ENCODE measurements at regions not wholly inside any gene's neighbourhood (a gene's known extent, or its start where the extent isn't known, plus 50 kb on each side); places are given as distances from the start of the nearest gene placed in this dataset.
"Not testable (repeated sequence)": the region's sequence is repeated elsewhere in the genome, so short reads cannot be mapped to it uniquely, and the experiment has no call there.

DNA sequence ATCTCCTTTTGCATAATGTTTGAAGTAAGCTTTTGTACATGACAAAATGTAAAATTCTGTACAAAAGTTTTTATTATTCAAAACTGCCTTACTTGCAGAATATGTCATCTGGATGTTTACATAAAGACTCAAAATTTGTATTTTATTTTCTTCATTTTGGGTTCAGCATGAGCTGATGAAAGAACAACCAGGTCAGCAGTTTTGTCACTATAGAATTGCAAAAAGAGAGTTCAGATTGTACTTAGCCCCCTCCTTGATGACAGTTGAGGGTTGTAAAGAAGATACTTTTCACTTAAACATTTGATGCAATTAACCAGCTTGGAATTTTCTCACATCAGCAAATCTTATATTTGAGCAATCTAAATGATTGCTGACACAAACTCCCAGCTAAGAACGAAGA, 669.3 kb downstream of the PLA2G4A start:
- DNase-seq (ENCODE audit: low read depth in 4 of 4, low spot score in 3 of 4), result no peak

- DNase-seq (ENCODE audit: low read depth in 4 of 4, low spot score in 3 of 4), result no peak
Observed at GRCh38 chr1:187504779-187505178, 676.0 kb downstream of the PLA2G4A start.

GRCh38 chr1:187509091-187509490, 680.3 kb downstream of the PLA2G4A start:
- no peak for DNase-seq (ENCODE audit: low read depth in 4 of 4, low spot score in 3 of 4)

GRCh38 chr1:187513190-187513589, 684.4 kb downstream of the PLA2G4A start:
- DNase-seq (ENCODE audit: low read depth in 4 of 4, low spot score in 3 of 4), result no peak

DNA sequence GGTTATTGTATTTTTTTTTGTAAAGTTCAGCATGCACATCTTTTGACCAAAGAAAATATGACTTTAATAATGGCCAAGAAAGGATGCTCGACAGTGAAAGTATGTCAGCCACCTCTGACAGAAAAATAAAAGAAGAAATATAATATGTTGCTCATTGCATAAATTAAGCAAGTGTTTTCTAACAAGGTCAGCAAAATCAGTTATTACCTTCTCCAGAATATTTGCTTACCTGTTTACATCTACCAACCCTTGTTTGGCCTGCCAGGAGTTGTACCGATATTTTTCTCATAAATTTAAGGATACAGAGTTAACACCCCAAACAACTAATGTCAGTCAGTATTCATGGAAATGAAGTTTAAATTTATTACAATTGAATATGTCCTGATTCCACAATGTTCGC, 685.4 kb downstream of the PLA2G4A start:
- DNase-seq (ENCODE audit: low read depth in 4 of 4, low spot score in 3 of 4), result no peak

GRCh38 chr1:187516874-187517273, 688.1 kb downstream of the PLA2G4A start:
- no peak for DNase-seq (ENCODE audit: low read depth in 4 of 4, low spot score in 3 of 4)

DNA sequence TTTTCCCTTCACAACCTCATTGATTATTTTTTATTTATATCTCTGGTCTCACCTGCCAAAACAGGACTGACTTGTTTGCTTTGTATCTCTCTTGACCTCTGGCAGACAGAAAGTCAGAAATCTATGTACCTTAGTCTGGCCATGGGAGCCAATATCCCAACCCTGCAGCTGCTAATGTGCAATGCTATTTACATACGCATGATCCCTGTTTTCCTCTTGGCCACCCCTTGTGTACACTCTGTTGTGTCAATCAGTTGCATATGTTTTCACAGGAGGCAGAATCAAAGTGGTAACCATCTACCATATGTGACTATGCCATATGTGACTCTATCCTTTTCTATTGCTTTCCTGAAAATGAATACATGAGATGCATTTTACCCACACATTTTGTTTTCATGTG, 688.8 kb downstream of the PLA2G4A start:
- DNase-seq (ENCODE audit: low read depth in 4 of 4, low spot score in 3 of 4), result no peak

DNA sequence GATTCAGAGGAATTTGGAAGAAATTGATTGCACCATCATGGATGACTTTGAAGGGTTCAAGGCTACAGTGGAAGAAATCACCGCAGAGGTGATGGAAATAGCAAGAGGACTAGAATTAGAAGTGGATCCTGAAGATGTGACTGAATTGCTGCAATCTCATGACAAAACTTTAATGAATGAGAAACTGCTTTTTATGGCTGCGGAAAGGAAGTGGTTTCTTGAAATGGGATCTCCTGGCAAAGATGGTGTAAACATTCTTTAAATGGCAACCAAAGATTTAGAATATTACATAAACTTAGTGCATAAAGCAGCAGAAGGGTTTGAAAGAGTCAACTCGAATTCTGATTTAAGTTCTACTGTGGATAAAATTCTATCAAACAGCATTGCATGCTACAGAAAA, 698.6 kb downstream of the PLA2G4A start:
- DNase-seq (ENCODE audit: low read depth in 4 of 4, low spot score in 3 of 4), result no peak

GRCh38 chr1:187537936-187538335, 709.2 kb downstream of the PLA2G4A start:
- DNase-seq (ENCODE audit: low read depth in 4 of 4, low spot score in 3 of 4), result no peak

DNA sequence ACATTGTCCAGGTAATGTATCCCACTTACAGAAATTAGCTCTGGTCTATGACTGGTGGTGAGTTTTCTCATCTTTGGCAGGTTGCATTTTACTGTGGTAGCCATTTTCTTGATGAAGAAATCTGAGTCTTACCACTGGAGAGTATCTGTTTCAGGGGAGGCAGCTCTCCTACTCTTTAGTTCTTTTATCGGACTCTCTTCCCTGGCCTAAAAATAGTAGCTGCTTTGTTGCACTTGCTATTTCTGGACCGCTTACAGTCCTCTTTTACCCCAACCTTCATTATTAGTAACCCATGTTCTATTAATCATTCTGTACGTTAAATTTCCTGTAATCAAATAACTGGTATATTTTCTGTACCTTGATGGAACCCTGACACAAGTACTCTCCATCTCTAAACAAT, 720.8 kb downstream of the PLA2G4A start:
- no peak for DNase-seq (ENCODE audit: low read depth in 4 of 4, low spot score in 3 of 4)

GRCh38 chr1:187551061-187551460, 722.3 kb downstream of the PLA2G4A start:
- no peak for DNase-seq (ENCODE audit: low read depth in 4 of 4, low spot score in 3 of 4)

GRCh38 chr1:187563191-187563590, 734.4 kb downstream of the PLA2G4A start:
- no peak for DNase-seq (ENCODE audit: low read depth in 4 of 4, low spot score in 3 of 4)

- DNase-seq (ENCODE audit: low read depth in 4 of 4, low spot score in 3 of 4), result no peak
Observed at GRCh38 chr1:187566354-187566753, 737.6 kb downstream of the PLA2G4A start.

DNA sequence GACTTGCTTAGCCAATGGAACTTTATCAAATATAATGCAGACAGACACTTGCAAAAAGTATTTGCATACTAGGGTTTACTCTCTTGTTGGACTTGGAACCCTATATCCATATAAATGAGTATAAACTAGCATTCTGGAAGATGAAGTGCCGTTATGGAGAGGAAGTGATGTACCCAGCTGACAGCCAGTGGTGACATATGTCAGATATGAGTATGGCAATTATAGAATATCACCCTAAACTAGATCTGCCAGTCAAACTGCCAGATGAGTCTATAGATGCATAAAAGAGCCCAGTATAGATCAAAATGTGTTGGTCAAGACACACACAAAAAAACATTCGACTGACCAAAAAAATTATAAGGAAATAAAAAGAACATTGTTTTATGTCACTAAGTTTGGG, 739.3 kb downstream of the PLA2G4A start:
- DNase-seq (ENCODE audit: low read depth in 4 of 4, low spot score in 3 of 4), result no peak

GRCh38 chr1:187570166-187570565, 741.4 kb downstream of the PLA2G4A start:
- no peak for DNase-seq (ENCODE audit: low read depth in 4 of 4, low spot score in 3 of 4)

- DNase-seq (ENCODE audit: low read depth in 4 of 4, low spot score in 3 of 4), result no peak
Observed at GRCh38 chr1:187577610-187578009, 748.9 kb downstream of the PLA2G4A start.

- DNase-seq (ENCODE audit: low read depth in 4 of 4, low spot score in 3 of 4), result no peak
Observed at GRCh38 chr1:187588917-187589316, 760.2 kb downstream of the PLA2G4A start.

DNA sequence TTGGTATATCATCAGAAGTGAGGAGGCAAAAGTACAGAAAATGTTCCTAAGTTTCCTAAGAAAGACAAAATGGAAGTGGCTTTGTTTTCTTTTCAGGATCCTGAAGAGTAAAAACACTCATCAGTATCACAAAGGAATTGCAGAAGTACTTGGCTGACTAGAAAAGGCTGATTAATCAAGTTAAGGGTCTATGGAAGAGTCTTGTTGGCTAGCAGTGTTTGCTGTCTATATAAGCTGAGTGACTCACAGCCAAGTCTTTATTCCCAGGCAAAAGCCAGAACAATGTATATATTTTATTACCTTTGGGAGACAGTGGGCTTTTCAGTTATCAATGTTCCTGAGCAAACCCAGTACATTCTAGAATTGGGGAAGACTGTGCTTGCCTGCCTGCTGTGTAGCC, 777.0 kb downstream of the PLA2G4A start:
- DNase-seq (ENCODE audit: low read depth in 4 of 4, low spot score in 3 of 4), result no peak

DNA sequence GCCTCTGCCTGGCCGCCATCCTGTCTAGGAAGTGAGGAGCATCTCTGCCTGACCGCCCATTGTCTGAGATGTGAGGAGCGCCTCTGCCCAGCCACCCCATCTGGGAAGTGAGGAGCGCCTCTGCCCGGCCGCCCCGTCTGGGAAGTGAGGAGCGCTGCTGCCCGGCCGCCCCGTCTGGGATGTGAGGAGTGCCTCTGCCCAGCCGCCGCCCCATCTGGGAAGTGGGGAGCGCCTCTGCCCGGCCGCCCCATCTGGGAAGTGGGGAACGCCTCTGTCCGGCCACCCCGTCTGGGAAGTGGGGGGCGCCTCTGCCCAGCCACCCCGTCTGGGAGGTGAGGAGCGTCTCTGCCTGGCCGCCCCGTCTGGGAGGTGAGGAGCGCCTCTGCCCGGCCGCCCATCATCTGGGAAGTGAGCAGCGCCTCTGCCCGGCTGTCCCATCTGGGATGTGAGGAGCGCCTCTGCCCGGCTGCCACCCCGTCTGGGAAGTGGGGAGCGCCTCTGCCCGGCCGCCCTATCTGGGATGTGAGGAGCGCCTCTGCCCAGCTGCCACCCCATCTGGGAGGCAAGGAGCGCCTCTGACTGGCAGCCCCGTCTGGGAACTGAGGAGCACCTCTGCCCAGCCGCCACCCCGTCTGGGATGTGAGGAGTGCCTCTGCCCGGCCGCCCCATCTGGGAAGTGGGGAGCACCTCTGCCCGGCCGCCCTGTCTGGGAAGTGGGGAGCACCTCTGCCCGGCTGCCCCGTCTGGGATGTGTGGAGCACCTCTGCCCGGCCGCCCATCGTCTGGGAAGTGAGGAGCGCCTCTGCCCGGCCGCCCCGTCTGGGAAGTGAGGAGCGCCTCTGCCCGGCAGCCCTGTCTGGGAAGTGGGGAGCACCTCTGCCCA, 787.3 kb downstream of the PLA2G4A start:
- not testable (repeated sequence) for DNase-seq (ENCODE audit: low read depth in 4 of 4, low spot score in 3 of 4)

DNA sequence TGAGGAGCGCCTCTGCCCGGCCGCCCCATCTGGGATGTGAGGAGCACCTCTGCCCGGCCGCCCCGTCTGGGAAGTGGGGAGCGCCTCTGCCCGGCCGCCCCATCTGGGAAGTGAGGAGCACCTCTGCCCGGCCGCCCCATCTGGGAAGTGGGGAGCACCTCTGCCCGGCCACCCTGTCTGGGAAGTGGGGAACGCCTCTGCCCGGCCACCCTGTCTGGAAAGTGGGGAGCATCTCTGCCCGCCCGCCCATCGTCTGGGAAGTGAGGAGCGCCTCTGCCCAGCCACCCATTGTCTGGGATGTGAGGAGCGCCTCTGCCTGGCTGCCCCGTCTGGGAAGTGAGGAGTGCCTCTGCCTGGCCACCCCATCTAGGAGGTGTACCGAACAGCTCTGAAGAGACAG, 788.1 kb downstream of the PLA2G4A start:
- DNase-seq (ENCODE audit: low read depth in 4 of 4, low spot score in 3 of 4), result not testable (repeated sequence)

- no peak for DNase-seq (ENCODE audit: low read depth in 4 of 4, low spot score in 3 of 4)
Observed at GRCh38 chr1:187617776-187618175, 789.0 kb downstream of the PLA2G4A start.

- no peak for DNase-seq (ENCODE audit: low read depth in 4 of 4, low spot score in 3 of 4)
Observed at GRCh38 chr1:187619175-187619574, 790.4 kb downstream of the PLA2G4A start.

DNA sequence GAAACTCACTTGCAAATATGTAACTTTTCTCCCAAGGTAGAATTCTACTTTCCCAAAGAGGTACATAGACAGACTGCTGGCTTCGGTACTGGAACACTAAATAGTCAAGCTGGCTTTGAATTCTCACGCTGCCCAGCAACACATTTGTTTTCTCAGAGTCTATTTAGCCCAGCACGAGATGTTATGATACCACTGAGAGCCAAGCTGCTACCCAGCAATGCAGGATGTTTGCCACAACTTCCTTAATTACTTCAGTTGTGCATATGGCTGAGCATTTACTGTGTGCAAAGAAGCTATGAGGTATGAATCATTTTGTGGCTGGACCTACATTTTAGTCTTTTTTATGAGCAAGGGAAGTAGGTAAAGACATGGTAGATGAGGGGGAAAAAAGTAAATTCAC, 793.2 kb downstream of the PLA2G4A start:
- DNase-seq (ENCODE audit: low read depth in 4 of 4, low spot score in 3 of 4), result no peak

Data from right renal pelvis (tissue), 4 donors.